Mesodermal cell (in vitro differentiated cells): ENCODE measurements at regions not wholly inside any gene's neighbourhood (a gene's known extent, or its start where the extent isn't known, plus 50 kb on each side); places are given as distances from the start of the nearest gene placed in this dataset.
"Not testable (repeated sequence)": the region's sequence is repeated elsewhere in the genome, so short reads cannot be mapped to it uniquely, and the experiment has no call there.

Experiments
- H3K27ac ChIP-seq: 2 replicates; pipeline ENCODE4 v1.7.0; 2013; ENCODE audit warnings: mild to moderate bottlenecking, low read depth, low read length, moderate library complexity; ENCODE audit not compliant: severe bottlenecking
- H3K36me3 ChIP-seq: 2 replicates; pipeline ENCODE4 v1.7.1; 2013; ENCODE audit warnings: mild to moderate bottlenecking, low read length, moderate library complexity; ENCODE audit not compliant: control insufficient read depth, insufficient read depth
- H3K4me1 ChIP-seq: one replicate; pipeline ENCODE4 v1.7.1; 2013; ENCODE audit warnings: mild to moderate bottlenecking, low read length; ENCODE audit not compliant: insufficient read depth, control insufficient read depth, poor library complexity, severe bottlenecking
- H3K4me3 ChIP-seq: 2 replicates; pipeline ENCODE4 v1.7.0; 2013; ENCODE audit warnings: low read length, control low read depth, mild to moderate bottlenecking; ENCODE audit not compliant: insufficient read depth, poor library complexity, severe bottlenecking; ENCODE audit errors: extremely low read depth
- H3K9me3 ChIP-seq: 2 replicates; pipeline ENCODE4 v1.7.1; 2013; ENCODE audit warnings: mild to moderate bottlenecking, low read length, moderate library complexity; ENCODE audit not compliant: control insufficient read depth
- WGBS, 2 experiments: methylation state at CpG; one replicate each; pipeline ENCODE4 v1.1.5; 2013; ENCODE audit warnings: missing lambda C conversion rate in 2 of 2; ENCODE audit not compliant: insufficient coverage in 2 of 2; 5-methylcytosine and 5-hydroxymethylcytosine counted together

DNA sequence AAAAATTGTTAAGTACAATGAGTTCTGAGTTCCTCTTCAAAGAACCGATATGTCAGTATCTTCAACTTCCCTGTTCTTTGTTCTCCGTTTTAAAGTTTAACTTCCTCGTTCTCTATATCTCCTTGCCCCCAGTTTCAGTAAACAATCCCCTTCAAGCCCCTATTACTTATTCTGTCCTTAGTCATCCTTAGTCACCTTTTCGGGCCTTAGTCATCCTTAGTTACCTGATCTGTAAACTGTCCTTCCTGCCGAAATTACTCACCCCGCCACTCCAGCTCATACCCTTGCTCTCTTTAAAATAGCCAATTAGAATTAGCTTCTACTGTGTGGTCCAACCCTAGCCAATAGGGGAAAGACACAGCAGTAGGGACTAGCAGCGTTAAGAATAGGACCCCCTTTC, 1165.6 kb downstream of the NSUN3 start:
- Histone ChIP-seq H3K27ac (no peak overlapping the region), H3K4me1 (no peaks in the 10 kb centered on the region), H3K9me3 (peaks cover 8% of the 10 kb centered on the region), H3K4me3 (no peak overlapping the region), H3K36me3 (no peaks in the 10 kb centered on the region)
- 93 to 100% methylated on average over 4 to 6 of the region's 7 CpGs for WGBS, 2 experiments

DNA sequence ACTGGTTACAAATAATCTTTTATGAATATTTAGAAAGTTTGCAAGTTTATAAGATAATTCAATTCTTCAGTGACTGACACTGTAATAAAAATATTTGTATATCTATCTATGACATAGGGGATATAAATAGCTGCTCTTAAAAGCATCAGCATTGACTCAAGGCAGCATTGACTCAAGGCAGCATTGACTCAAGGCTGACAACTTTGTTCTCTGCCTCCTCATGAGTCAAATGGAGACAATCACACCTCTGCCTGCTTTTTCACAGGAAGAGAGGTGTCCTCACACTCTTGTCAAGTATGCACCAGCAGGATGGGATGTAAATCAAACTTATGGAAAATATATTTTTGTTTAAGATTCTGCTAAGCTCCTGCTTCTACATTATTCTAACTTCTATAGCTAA, 1173.1 kb downstream of the NSUN3 start:
- Histone ChIP-seq H3K27ac (no peak overlapping the region), H3K36me3 (no peaks in the 10 kb centered on the region), H3K9me3 (no peaks in the 10 kb centered on the region), H3K4me1 (no peaks in the 10 kb centered on the region), H3K4me3 (no peak overlapping the region)

DNA sequence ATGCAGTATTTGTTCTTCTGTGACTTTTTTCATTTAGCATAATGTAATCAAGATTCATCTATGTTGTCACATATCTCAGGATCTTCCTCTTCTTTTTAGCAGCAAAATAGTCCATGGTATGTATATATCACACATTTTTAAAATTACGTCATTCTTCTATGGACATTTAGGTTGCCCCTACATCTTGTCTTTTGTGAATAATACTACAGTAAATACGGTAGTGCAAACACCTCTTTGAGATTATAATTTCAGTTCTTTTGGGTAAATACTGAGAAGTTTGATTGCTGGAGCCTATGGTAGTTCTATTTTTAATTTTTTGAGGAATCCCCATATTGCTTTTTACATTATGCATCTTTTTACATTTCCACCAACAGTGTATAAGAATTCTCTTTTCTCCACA, 1174.9 kb downstream of the NSUN3 start:
- H3K4me1 ChIP-seq, result no peaks in the 10 kb centered on the region
- WGBS, 2 experiments, result no CpG with 5 or more reads among the region's 2 CpGs

DNA sequence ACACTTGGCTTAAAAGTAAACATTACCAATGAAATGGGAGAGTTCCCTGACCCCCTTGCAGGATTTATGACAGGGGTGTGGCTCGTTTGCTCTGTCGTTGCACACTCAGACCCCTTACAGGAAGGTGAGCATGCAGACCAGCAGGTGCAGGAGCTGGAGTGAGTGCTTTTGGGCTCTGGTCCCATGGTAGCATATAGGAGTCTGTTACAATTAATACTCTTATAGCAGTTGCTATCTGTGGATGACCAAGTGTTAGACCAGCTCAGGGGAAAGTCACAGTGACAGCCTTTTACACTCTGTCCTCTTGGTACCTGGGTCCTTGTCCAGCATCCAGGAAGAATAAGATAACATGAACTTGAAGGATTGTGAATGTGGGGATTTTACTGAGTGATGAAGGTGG, 1177.5 kb downstream of the NSUN3 start:
- no peaks in the 10 kb centered on the region for H3K9me3 ChIP-seq
- no peak overlapping the region for H3K4me3 ChIP-seq
- no CpG with 5 or more reads among the region's 2 CpGs for WGBS, 2 experiments
- H3K27ac ChIP-seq, result no peak overlapping the region
- H3K36me3 ChIP-seq, result no peaks in the 10 kb centered on the region
- no peaks in the 10 kb centered on the region for H3K4me1 ChIP-seq

More for the DNA sequence above, 1174.9 kb downstream of the NSUN3 start:
- Histone ChIP-seq H3K9me3 (no peaks in the 10 kb centered on the region), H3K27ac (no peak overlapping the region), H3K4me3 (no peak overlapping the region), H3K36me3 (no peaks in the 10 kb centered on the region)

DNA sequence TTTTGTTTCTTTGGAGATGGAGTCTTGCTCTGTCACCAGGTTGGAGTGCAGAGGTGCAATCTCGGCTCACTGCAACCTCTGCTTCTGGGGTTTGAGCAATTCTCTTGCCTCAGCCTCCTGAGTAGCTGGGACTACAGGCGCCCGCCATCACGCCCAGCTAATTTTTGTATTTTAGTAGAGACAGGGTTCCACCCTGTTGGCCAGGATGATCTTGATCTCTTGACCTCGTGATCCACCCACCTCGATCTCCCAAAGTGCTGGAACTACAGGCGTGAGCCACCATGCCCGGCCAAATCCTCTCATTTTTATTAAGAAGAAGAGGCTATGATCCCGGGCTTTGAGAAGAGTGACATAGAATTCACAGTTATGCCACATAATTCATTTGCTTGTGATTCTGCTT, 1178.4 kb downstream of the NSUN3 start:
- H3K36me3 ChIP-seq, H3K9me3 ChIP-seq, H3K4me3 ChIP-seq, H3K4me1 ChIP-seq, H3K27ac ChIP-seq: not testable (repeated sequence)
- WGBS, 2 experiments, result 89 to 95% methylated on average over 6 to 9 of the region's 9 CpGs

DNA sequence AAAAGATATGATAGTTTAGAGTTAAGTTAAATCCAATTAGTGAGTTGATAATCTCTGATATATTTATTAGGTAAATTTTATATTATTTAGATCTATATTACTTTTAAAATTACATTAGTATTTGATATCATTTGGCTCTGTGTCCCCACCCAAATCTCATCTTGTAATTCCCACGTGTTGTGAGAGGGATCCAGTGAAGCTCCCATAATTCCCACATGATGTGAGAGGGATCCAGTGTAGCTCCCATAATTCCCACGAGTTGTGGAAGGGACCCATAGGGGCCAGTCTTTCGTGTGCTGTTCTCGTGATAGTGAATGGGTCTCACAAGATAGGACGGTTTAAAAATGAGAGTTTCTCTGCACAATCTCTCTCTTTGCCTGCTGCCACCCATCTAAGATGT, 1183.6 kb downstream of the NSUN3 start:
- WGBS, 2 experiments, result 90 to 92% methylated on average over 3 to 5 of the region's 5 CpGs
- Histone ChIP-seq H3K4me1 (no peaks in the 10 kb centered on the region), H3K4me3 (no peak overlapping the region), H3K36me3 (no peaks in the 10 kb centered on the region), H3K9me3 (no peaks in the 10 kb centered on the region), H3K27ac (no peak overlapping the region)

DNA sequence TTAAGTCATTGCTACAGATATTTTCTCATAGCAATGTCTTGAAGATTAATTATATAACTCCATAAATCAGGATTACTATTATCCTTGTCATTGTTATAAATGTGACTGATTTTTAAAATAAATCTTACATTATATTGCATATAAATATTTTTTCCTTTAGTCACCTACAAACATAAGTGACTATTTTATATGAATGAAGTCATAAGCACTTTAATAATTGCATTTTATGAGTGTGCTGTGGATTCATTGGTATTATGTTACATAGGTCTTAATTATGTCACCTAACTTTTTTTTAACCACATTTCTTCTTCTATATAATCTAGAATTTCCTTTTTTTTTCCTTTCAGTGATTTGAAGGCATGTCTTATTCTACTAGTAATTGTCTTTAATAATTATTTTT, 1191.2 kb downstream of the NSUN3 start:
- Histone ChIP-seq H3K36me3 (no peaks in the 10 kb centered on the region), H3K9me3 (no peaks in the 10 kb centered on the region), H3K4me3 (no peak overlapping the region), H3K4me1 (no peaks in the 10 kb centered on the region), H3K27ac (no peak overlapping the region)

DNA sequence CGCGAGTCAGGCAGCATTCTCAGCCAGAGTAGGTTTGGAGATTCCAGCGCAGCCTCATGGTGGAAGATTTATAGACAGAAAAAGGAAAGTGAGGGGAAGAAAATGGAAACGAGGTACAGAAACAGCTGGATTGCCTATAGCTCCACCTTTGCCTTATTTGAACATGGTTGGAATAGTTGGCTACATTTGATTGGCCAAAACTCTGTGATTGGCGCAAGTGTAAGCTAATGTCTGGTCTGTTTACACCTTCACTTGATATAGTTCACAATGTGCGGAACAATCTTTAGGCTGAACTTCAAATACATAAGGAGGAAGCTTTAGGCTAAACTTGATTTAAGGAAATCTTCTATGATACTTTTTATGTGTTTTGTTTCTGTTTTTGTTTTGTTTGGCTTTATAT, 1191.9 kb downstream of the NSUN3 start:
- 92 to 95% methylated on average over 4 to 5 of the region's 6 CpGs for WGBS, 2 experiments
- Histone ChIP-seq H3K27ac (no peak overlapping the region), H3K4me1 (no peaks in the 10 kb centered on the region), H3K9me3 (no peaks in the 10 kb centered on the region), H3K36me3 (no peaks in the 10 kb centered on the region), H3K4me3 (no peak overlapping the region)

DNA sequence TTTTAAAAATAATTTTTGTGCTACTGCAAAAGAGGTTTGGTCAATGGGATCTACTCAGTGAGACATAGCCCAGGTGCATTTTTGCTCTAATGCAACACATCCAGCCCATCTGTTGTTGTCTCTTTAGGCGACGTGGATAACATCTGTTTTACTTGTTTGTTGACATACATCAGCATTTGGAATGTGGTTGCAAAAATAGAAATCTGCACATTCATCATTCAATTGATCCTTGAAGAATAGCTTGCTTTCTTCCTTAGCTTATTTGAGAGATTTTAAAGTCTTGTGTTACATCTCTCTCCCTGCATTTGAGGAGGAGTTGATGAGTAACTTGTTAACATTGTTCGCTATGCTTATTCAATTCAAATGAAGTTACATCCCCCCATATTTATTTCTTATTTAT, 1202.3 kb downstream of the NSUN3 start:
- no peaks in the 10 kb centered on the region for H3K9me3 ChIP-seq
- WGBS, 2 experiments, result 100% methylated on average over 2 of the region's 3 CpGs; no CpG with 5 or more reads in 1 of the 2 experiments
- H3K4me3 ChIP-seq, result no peak overlapping the region
- no peak overlapping the region for H3K27ac ChIP-seq
- no peaks in the 10 kb centered on the region for H3K36me3 ChIP-seq
- no peaks in the 10 kb centered on the region for H3K4me1 ChIP-seq

DNA sequence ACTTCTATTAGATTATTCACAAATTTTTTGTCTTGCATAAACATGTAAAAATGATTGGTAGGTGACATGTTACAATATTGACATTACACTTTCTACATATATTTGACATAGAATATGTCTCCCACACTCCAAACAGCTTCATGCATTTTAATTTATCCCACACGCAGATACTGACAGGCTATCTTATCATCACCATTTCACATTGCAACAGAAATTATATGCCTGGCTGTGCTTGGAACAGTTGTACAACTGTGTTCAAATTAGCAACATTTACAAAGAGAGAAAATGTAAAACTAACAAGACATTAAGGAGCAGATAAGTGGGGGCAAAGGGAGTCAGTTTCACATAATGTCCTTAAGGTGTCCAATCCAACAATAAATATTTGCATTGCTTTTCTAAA, 1208.5 kb downstream of the NSUN3 start:
- no peaks in the 10 kb centered on the region for H3K9me3 ChIP-seq
- WGBS, 2 experiments, result 100% methylated on average over 1 of the region's 1 CpG; no CpG with 5 or more reads in 1 of the 2 experiments
- no peak overlapping the region for H3K4me3 ChIP-seq
- no peaks in the 10 kb centered on the region for H3K4me1 ChIP-seq
- H3K27ac ChIP-seq, result no peak overlapping the region
- no peaks in the 10 kb centered on the region for H3K36me3 ChIP-seq

DNA sequence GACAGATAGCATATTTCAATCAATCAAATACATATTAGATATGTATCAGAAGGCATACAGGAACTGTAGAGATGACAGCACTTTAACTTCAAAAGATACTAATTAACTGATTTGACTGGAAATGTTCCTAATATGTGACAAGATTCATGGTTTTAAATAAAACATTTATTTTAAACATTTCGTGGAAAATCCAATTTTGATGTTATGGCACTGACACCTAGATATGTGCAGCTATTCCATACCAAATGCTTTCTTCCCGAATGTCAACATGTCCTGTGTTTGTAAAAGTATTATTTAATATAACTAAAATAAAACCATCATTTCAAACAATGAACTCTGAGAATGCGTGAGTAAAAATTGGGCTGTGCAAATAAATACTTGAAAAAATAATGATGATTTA, 1209.3 kb downstream of the NSUN3 start:
- WGBS, 2 experiments, result no CpG with 5 or more reads among the region's 3 CpGs
- H3K4me1 ChIP-seq, result no peaks in the 10 kb centered on the region
- no peaks in the 10 kb centered on the region for H3K9me3 ChIP-seq
- no peaks in the 10 kb centered on the region for H3K36me3 ChIP-seq
- no peak overlapping the region for H3K27ac ChIP-seq
- no peak overlapping the region for H3K4me3 ChIP-seq

DNA sequence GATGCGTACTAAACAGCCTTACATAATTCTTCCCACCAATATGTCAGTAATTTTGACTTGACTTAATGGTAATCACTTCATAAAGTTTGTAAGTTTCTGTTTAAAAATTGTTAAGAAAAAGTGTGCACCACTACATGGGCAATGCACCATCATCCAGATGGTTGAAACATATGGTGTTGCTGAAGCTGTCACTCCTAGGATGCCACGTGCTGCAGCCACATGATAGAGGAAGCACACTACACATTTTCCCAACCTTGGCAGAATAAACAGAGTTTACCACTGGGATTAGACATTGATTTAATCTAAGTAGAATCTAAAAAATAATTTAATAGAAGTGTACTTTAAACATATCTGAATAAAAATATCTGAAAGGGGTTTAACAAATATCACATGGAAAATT, 1209.9 kb downstream of the NSUN3 start:
- Histone ChIP-seq H3K36me3 (no peaks in the 10 kb centered on the region), H3K27ac (no peak overlapping the region), H3K4me1 (no peaks in the 10 kb centered on the region), H3K9me3 (no peaks in the 10 kb centered on the region), H3K4me3 (no peak overlapping the region)
- 80% methylated on average over 1 of the region's 2 CpGs; no CpG with 5 or more reads in 1 of the 2 experiments for WGBS, 2 experiments
